Thyroid gland (tissue), 4 donors: ENCODE measurements at regions not wholly inside any gene's neighbourhood (a gene's known extent, or its start where the extent isn't known, plus 50 kb on each side); places are given as distances from the start of the nearest gene placed in this dataset.

Source experiments
- POLR2A ChIP-seq, 2 donors: fragments of 450-650 bp; IDR thresholded peaks; one replicate each; pipeline ENCODE4 v1.6.1; 2017; ENCODE audit warnings: antibody characterized with exemption in 2 of 2, mild to moderate bottlenecking in 2 of 2, moderate library complexity in 1 of 2
- TF ChIP-seq, protein P1 (sequence below), 6 experiments: fragments of 200-600 bp in 3 of 6; fragments of 450-650 bp in 3 of 6; sonication (generic) in 3 of 6; IDR thresholded peaks; one replicate each; pipeline ENCODE4 v1.5.1; 2016 to 2019; ENCODE audit warnings: antibody characterized with exemption in 6 of 6, mild to moderate bottlenecking in 2 of 6, inconsistent platforms in 1 of 6, moderate library complexity in 1 of 6

DNA sequence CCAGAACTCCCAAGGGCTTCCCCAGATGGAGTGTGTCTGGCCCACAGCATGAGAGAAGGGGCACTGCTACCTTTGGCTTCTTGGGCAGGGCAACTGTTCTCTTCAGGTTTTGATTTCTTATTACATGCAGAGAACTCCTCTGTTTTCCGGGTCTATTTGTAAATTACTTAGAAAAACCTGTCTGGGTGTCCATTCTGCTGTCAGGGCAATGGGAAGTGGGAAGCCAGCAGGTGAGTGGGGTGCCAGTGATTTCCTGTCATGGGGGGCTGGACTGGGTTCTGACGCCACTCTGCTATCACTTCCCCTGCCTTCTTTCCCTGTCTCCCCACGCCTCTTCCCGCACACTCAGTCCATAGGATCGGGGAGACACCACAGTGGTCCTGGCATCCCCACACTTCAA, 58.0 kb upstream of the LGALSL start:
- TF ChIP-seq, protein P1, sequence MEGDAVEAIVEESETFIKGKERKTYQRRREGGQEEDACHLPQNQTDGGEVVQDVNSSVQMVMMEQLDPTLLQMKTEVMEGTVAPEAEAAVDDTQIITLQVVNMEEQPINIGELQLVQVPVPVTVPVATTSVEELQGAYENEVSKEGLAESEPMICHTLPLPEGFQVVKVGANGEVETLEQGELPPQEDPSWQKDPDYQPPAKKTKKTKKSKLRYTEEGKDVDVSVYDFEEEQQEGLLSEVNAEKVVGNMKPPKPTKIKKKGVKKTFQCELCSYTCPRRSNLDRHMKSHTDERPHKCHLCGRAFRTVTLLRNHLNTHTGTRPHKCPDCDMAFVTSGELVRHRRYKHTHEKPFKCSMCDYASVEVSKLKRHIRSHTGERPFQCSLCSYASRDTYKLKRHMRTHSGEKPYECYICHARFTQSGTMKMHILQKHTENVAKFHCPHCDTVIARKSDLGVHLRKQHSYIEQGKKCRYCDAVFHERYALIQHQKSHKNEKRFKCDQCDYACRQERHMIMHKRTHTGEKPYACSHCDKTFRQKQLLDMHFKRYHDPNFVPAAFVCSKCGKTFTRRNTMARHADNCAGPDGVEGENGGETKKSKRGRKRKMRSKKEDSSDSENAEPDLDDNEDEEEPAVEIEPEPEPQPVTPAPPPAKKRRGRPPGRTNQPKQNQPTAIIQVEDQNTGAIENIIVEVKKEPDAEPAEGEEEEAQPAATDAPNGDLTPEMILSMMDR (IDR thresholded peaks at IDR 0.05), result no peak
- no peak for TF ChIP-seq POLR2A (IDR thresholded peaks at IDR 0.05)
